ENCODE measurements at regions not wholly inside any gene's neighbourhood (a gene's known extent, or its start where the extent isn't known, plus 50 kb on each side); places are given as distances from the start of the nearest gene placed in this dataset.

GRCh38 chr2:104068665-104069064 lies 785.2 kb upstream of the POU3F3 start:
- H3K4me3 ChIP-seq, result no peak overlapping the region
- H3K36me3 ChIP-seq (replicated peaks; ENCODE audit: insufficient read depth, low read depth), result no peaks in the 10 kb centered on the region
- DNase-seq (ENCODE audit: low spot score), result no peak
- H3K27ac ChIP-seq, result no peak overlapping the region
- TF ChIP-seq EZH2 (IDR thresholded peaks at IDR 0.05; ENCODE audit: borderline replicate concordance), result no peak
- TF ChIP-seq EZH2phosphoT487 (IDR thresholded peaks at IDR 0.05; ENCODE audit: low read depth, severe bottlenecking, unreplicated experiment), result no peak
- TF ChIP-seq CTCF (IDR thresholded peaks at IDR 0.05; ENCODE audit: poor library complexity), result no peak
- H3K79me2 ChIP-seq, result no peaks in the 10 kb centered on the region
- no peaks in the 10 kb centered on the region for H3K9me2 ChIP-seq (replicated peaks; ENCODE audit: insufficient read depth)
- no peak overlapping the region for H3K4me2 ChIP-seq
- H3K9me3 ChIP-seq (ENCODE audit: low read depth), result no peaks in the 10 kb centered on the region
- 84% methylated on average over 2 of the region's 2 CpGs for WGBS (ENCODE audit: low lambda C conversion rate, missing lambda C conversion rate)
- H3K4me1 ChIP-seq (ENCODE audit: insufficient read depth), result no peaks in the 10 kb centered on the region
- no peaks in the 10 kb centered on the region for H4K20me1 ChIP-seq (ENCODE audit: insufficient read depth, poor library complexity, severe bottlenecking)
- H3K27me3 ChIP-seq, result no peaks in the 10 kb centered on the region
- H2AFZ ChIP-seq, result no peak overlapping the region

DNA sequence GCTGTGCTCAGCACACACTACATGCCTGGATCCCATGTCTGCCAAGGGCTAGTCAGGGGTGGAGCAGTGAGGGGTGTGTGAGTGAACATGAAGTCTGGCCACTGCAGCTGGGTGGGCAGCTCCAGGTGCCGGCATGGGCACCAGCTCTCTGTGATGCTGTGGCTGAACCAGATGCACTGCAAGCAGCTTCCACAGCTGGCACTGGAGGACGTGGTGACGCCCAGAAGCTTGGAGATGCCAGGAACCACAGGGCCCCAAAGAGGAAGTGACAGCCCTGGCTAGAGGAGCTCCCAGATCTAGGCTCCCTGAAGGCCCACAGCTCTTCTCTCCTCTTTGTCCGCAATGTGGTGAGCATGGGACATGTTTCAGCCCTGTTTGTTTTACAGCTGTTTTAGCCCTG lies 776.3 kb upstream of the POU3F3 start:
- 92% methylated on average over 4 of the region's 4 CpGs for WGBS (ENCODE audit: low lambda C conversion rate, missing lambda C conversion rate)
- Histone ChIP-seq H3K4me2 (no peak overlapping the region), H2AFZ (no peak overlapping the region), H3K4me3 (no peak overlapping the region), H3K79me2 (no peaks in the 10 kb centered on the region), H4K20me1 (ENCODE audit: insufficient read depth, poor library complexity, severe bottlenecking) (no peaks in the 10 kb centered on the region), H3K27ac (no peak overlapping the region), H3K27me3 (no peaks in the 10 kb centered on the region), H3K9me2 (replicated peaks; ENCODE audit: insufficient read depth) (no peaks in the 10 kb centered on the region), H3K9me3 (ENCODE audit: low read depth) (no peaks in the 10 kb centered on the region), H3K4me1 (ENCODE audit: insufficient read depth) (no peaks in the 10 kb centered on the region), H3K36me3 (replicated peaks; ENCODE audit: insufficient read depth, low read depth) (no peaks in the 10 kb centered on the region)
- TF ChIP-seq CTCF (IDR thresholded peaks at IDR 0.05; ENCODE audit: poor library complexity) (no peak), EZH2 (IDR thresholded peaks at IDR 0.05; ENCODE audit: borderline replicate concordance) (no peak), EZH2phosphoT487 (IDR thresholded peaks at IDR 0.05; ENCODE audit: low read depth, severe bottlenecking, unreplicated experiment) (no peak)
- no peak for DNase-seq (ENCODE audit: low spot score)

DNA sequence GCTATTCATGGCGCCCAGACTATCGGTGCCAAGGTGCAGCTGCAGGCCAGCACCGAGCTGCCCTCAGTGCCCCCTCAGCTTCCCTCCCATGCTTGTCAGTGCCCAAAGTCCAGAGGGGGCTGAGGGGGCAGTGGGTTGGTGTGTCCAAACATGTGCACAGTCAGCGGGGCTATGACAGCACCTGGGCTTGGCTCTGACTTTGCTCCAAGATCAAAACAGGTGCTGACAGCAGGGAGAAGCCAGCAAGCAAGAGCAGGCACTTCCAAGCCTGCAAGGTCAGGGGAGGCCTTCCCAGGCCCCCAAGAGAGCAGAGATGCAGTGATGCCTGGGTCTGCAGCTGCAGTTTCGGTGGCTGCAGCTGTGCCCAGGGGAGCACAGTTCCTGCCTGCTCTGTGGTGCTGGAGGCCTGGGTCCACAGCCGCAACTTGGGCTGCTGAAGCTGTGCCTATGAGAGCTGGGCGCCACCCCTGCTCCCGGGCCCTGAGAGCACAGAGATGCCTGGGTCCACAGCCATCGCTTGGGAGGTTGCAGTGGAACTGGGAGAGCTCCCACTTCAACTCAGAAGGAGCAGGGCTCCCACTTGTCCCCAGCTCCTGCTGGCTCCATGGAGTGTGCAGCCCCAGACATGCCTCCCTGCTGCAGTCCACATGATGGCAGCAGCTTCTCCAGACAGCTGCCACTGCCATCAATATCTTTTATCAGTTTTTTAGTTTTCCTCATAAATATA lies 775.3 kb upstream of the POU3F3 start:
- Histone ChIP-seq H3K36me3 (replicated peaks; ENCODE audit: insufficient read depth, low read depth) (no peaks in the 10 kb centered on the region), H3K27ac (no peak overlapping the region), H3K9me2 (replicated peaks; ENCODE audit: insufficient read depth) (no peaks in the 10 kb centered on the region), H3K4me3 (no peak overlapping the region), H3K4me1 (ENCODE audit: insufficient read depth) (no peaks in the 10 kb centered on the region), H4K20me1 (ENCODE audit: insufficient read depth, poor library complexity, severe bottlenecking) (no peaks in the 10 kb centered on the region), H2AFZ (no peak overlapping the region), H3K9me3 (ENCODE audit: low read depth) (no peaks in the 10 kb centered on the region), H3K79me2 (no peaks in the 10 kb centered on the region), H3K27me3 (no peaks in the 10 kb centered on the region), H3K4me2 (no peak overlapping the region)
- TF ChIP-seq EZH2 (IDR thresholded peaks at IDR 0.05; ENCODE audit: borderline replicate concordance) (no peak), CTCF (IDR thresholded peaks at IDR 0.05; ENCODE audit: poor library complexity) (peak; percentile 50)
- peak; percentile 18 for DNase-seq (ENCODE audit: low spot score)
- 92% methylated on average over 9 of the region's 9 CpGs for WGBS (ENCODE audit: low lambda C conversion rate, missing lambda C conversion rate)
